Tongue (tissue), 1 donor: ENCODE measurements at regions not wholly inside any gene's neighbourhood (a gene's known extent, or its start where the extent isn't known, plus 50 kb on each side); places are given as distances from the start of the nearest gene placed in this dataset.

ENCODE experiments used
- DNase-seq: peaks from one replicate; pipeline ENCODE4 v3.0.0-alpha.2; 2015

- no peak for DNase-seq
These were observed 274.7 kb downstream of the NEDD1 start for GRCh38 chr12:97181571-97182265.

GRCh38 chr12:97182769-97183168, 275.7 kb downstream of the NEDD1 start:
- no peak for DNase-seq

GRCh38 chr12:97184127-97184773, 277.2 kb downstream of the NEDD1 start:
- no peak for DNase-seq

- no peak for DNase-seq
These were observed 277.0 kb upstream of the RMST start for GRCh38 chr12:97185567-97185966.

GRCh38 chr12:97194546-97194945, 268.1 kb upstream of the RMST start:
- DNase-seq = no peak

- no peak for DNase-seq
These were observed 262.4 kb upstream of the RMST start for GRCh38 chr12:97200181-97200580.

GRCh38 chr12:97203408-97203807, 259.2 kb upstream of the RMST start:
- DNase-seq = no peak

- no peak for DNase-seq
These were observed 252.6 kb upstream of the RMST start for GRCh38 chr12:97209997-97210396.

- DNase-seq = no peak
These were observed 251.1 kb upstream of the RMST start for GRCh38 chr12:97211416-97211930.

- DNase-seq = no peak
These were observed 245.8 kb upstream of the RMST start for GRCh38 chr12:97216848-97217247.

GRCh38 chr12:97222391-97222790, 240.2 kb upstream of the RMST start:
- no peak for DNase-seq

GRCh38 chr12:97223419-97223818, 239.2 kb upstream of the RMST start:
- DNase-seq = no peak

- no peak for DNase-seq
These were observed 233.6 kb upstream of the RMST start for GRCh38 chr12:97229004-97229403.

GRCh38 chr12:97235102-97235501, 227.5 kb upstream of the RMST start:
- DNase-seq = peak; percentile 4

GRCh38 chr12:97246368-97246767, 216.2 kb upstream of the RMST start:
- no peak for DNase-seq

GRCh38 chr12:97250483-97250882, 212.1 kb upstream of the RMST start:
- no peak for DNase-seq

GRCh38 chr12:97257726-97258125, 204.9 kb upstream of the RMST start:
- DNase-seq = peak; percentile 90

GRCh38 chr12:97259098-97259497, 203.5 kb upstream of the RMST start:
- DNase-seq = no peak

GRCh38 chr12:97260786-97261185, 201.8 kb upstream of the RMST start:
- no peak for DNase-seq

- DNase-seq = no peak
These were observed 195.4 kb upstream of the RMST start for GRCh38 chr12:97267166-97267565.

- no peak for DNase-seq
These were observed 194.9 kb upstream of the RMST start for GRCh38 chr12:97267594-97268202.

- peak; percentile 26 for DNase-seq
These were observed 190.1 kb upstream of the RMST start for GRCh38 chr12:97272471-97272870.

- DNase-seq = no peak
These were observed 188.2 kb upstream of the RMST start for GRCh38 chr12:97274386-97274785.

- peak; percentile 59 for DNase-seq
These were observed 187.3 kb upstream of the RMST start for GRCh38 chr12:97275256-97275655.
